NCI-H2196 treated with DMSO at 0.1 percent for 48 hours (cell line): ENCODE measurements at regions not wholly inside any gene's neighbourhood (a gene's known extent, or its start where the extent isn't known, plus 50 kb on each side); places are given as distances from the start of the nearest gene placed in this dataset.
A peak's percentile ranks its signal among the peaks of the same experiment; 100 is the strongest.

Experiments
- DNase-seq: peaks from one replicate; lab custom pipeline; 2025; ENCODE audit not compliant: unreplicated experiment; lab: John Stamatoyannopoulos, UW

- DNase-seq = no peak
Measured at GRCh38 chr12:97912943-97913342, 450.3 kb downstream of the RMST start.

- no peak for DNase-seq
Measured at GRCh38 chr12:97921979-97922722, 459.5 kb downstream of the RMST start.

- no peak for DNase-seq
Measured at GRCh38 chr12:97923546-97923945, 460.9 kb downstream of the RMST start.

- no peak for DNase-seq
Measured at GRCh38 chr12:97924122-97924521, 461.5 kb downstream of the RMST start.

GRCh38 chr12:97927977-97928376, 465.4 kb downstream of the RMST start:
- no peak for DNase-seq

GRCh38 chr12:97936165-97936564, 473.6 kb downstream of the RMST start:
- no peak for DNase-seq

- no peak for DNase-seq
Measured at GRCh38 chr12:97938031-97938430, 475.4 kb downstream of the RMST start.

GRCh38 chr12:97939156-97939555, 476.6 kb downstream of the RMST start:
- peak; percentile 24 for DNase-seq

- no peak for DNase-seq
Measured at GRCh38 chr12:97940105-97940504, 477.5 kb downstream of the RMST start.

- DNase-seq = no peak
Measured at GRCh38 chr12:97940629-97941028, 478.0 kb downstream of the RMST start.

GRCh38 chr12:97941686-97942354, 479.2 kb downstream of the RMST start:
- DNase-seq = no peak

- DNase-seq = no peak
Measured at GRCh38 chr12:97943359-97943758, 480.8 kb downstream of the RMST start.

GRCh38 chr12:97944576-97944975, 482.0 kb downstream of the RMST start:
- DNase-seq = no peak

GRCh38 chr12:97946701-97947100, 484.1 kb downstream of the RMST start:
- no peak for DNase-seq

- DNase-seq = no peak
Measured at GRCh38 chr12:97948591-97948990, 486.0 kb downstream of the RMST start.

GRCh38 chr12:97951239-97951638, 488.6 kb downstream of the RMST start:
- no peak for DNase-seq

GRCh38 chr12:97951717-97952116, 489.1 kb downstream of the RMST start:
- no peak for DNase-seq

GRCh38 chr12:97957109-97957508, 494.5 kb downstream of the RMST start:
- DNase-seq = no peak

GRCh38 chr12:97960225-97960624, 497.6 kb downstream of the RMST start:
- no peak for DNase-seq

GRCh38 chr12:97960741-97961608, 498.4 kb downstream of the RMST start:
- DNase-seq = no peak

GRCh38 chr12:97967831-97968230, 505.2 kb downstream of the RMST start:
- peak; percentile 14 for DNase-seq
